ENCODE measurements at regions not wholly inside any gene's neighbourhood (a gene's known extent, or its start where the extent isn't known, plus 50 kb on each side); places are given as distances from the start of the nearest gene placed in this dataset.

GRCh38 chr4:107317611-107318010 lies 281.5 kb upstream of the DKK2 start:
- peak; percentile 44 for DNase-seq (ENCODE audit: low read depth)

GRCh38 chr4:107315584-107315983 lies 279.5 kb upstream of the DKK2 start:
- DNase-seq (ENCODE audit: low read depth) = no peak

GRCh38 chr4:107314156-107314555 lies 278.0 kb upstream of the DKK2 start:
- DNase-seq (ENCODE audit: low read depth) = no peak

- peak; percentile 22 for DNase-seq (ENCODE audit: low read depth)
Measured at GRCh38 chr4:107312366-107312765, 276.3 kb upstream of the DKK2 start.

- no peak for DNase-seq (ENCODE audit: low read depth)
Measured at GRCh38 chr4:107304699-107305286, 268.7 kb upstream of the DKK2 start.

- no peak for DNase-seq (ENCODE audit: low read depth)
Measured at GRCh38 chr4:107299646-107300045, 263.5 kb upstream of the DKK2 start.

GRCh38 chr4:107292979-107293378 lies 256.9 kb upstream of the DKK2 start:
- no peak for DNase-seq (ENCODE audit: low read depth)

GRCh38 chr4:107283587-107284559 lies 247.8 kb upstream of the DKK2 start:
- DNase-seq (ENCODE audit: low read depth) = peak; percentile 64

- peak; percentile 57 for DNase-seq (ENCODE audit: low read depth)
Measured at GRCh38 chr4:107279733-107280132, 243.6 kb upstream of the DKK2 start.

GRCh38 chr4:107278791-107279483 lies 242.8 kb upstream of the DKK2 start:
- DNase-seq (ENCODE audit: low read depth) = no peak

GRCh38 chr4:107276052-107276451 lies 239.9 kb upstream of the DKK2 start:
- peak; percentile 64 for DNase-seq (ENCODE audit: low read depth)

GRCh38 chr4:107275225-107275624 lies 239.1 kb upstream of the DKK2 start:
- peak; percentile 35 for DNase-seq (ENCODE audit: low read depth)

- DNase-seq (ENCODE audit: low read depth) = no peak
Measured at GRCh38 chr4:107270614-107271013, 234.5 kb upstream of the DKK2 start.

- no peak for DNase-seq (ENCODE audit: low read depth)
Measured at GRCh38 chr4:107269175-107269574, 233.1 kb upstream of the DKK2 start.

- no peak for DNase-seq (ENCODE audit: low read depth)
Measured at GRCh38 chr4:107265859-107266258, 229.7 kb upstream of the DKK2 start.

- DNase-seq (ENCODE audit: low read depth) = peak; percentile 56
Measured at GRCh38 chr4:107261241-107261874, 225.2 kb upstream of the DKK2 start.

- DNase-seq (ENCODE audit: low read depth) = peak; percentile 78
Measured at GRCh38 chr4:107258359-107258758, 222.2 kb upstream of the DKK2 start.

- peak; percentile 80 for DNase-seq (ENCODE audit: low read depth)
Measured at GRCh38 chr4:107255596-107255995, 219.5 kb upstream of the DKK2 start.

- peak; percentile 71 for DNase-seq (ENCODE audit: low read depth)
Measured at GRCh38 chr4:107255114-107255513, 219.0 kb upstream of the DKK2 start.

- no peak for DNase-seq (ENCODE audit: low read depth)
Measured at GRCh38 chr4:107253579-107254068, 217.5 kb upstream of the DKK2 start.

- DNase-seq (ENCODE audit: low read depth) = no peak
Measured at GRCh38 chr4:107253090-107253489, 217.0 kb upstream of the DKK2 start.

GRCh38 chr4:107252571-107252970 lies 216.5 kb upstream of the DKK2 start:
- DNase-seq (ENCODE audit: low read depth) = peak; percentile 95

All from amniotic epithelial cell (primary cell).